ENCODE measurements at regions not wholly inside any gene's neighbourhood (a gene's known extent, or its start where the extent isn't known, plus 50 kb on each side); places are given as distances from the start of the nearest gene placed in this dataset.

DNA sequence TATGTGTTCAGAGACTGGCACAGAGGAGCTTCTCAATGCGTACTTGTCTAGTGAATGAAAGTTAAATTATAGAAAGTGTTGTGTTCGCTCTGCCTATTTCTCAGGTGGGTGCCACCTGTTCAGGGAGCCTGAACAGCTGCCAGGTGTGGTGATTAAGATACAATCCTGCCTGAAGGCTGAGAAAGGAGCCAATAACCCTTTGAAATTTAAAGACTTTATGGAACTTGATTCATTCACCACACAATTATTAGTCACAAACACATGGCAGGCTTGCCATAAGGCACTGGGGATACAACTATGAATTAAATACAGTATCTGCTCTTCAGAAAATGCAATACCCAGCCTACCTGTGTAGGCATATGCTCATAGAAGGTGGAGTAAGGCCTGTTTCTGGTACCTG, 92.9 kb upstream of the AMOTL1 start:
- Histone ChIP-seq H4K20me1 (ENCODE audit: control insufficient read depth, insufficient read depth) (no peaks in the 10 kb centered on the region), H3K36me3 (ENCODE audit: control insufficient read depth in 2 of 2, insufficient read depth in 2 of 2, low read length in 1 of 2) (no peaks in the 10 kb centered on the region), H3K9ac (ENCODE audit: control insufficient read depth, insufficient read depth, low read length) (no peak overlapping the region), H3K4me3 (no peak overlapping the region), H3K27ac (ENCODE audit: control insufficient read depth, insufficient read depth) (no peak overlapping the region), H3K9me3 (replicated peaks; ENCODE audit: control insufficient read depth, insufficient read depth, low read length) (no peaks in the 10 kb centered on the region; the same call in 2 of the 3 replicates), H2AFZ (ENCODE audit: control insufficient read depth, low read depth, low read length) (no peak overlapping the region), H3K79me2 (ENCODE audit: control insufficient read depth, insufficient read depth, low read length) (no peaks in the 10 kb centered on the region), H3K4me2 (ENCODE audit: control insufficient read depth, insufficient read depth) (no peak overlapping the region), H3K27me3 (replicated peaks in 1 of 2; ENCODE audit: control insufficient read depth in 2 of 2, insufficient read depth in 2 of 2, low read length in 1 of 2) (no peaks in the 10 kb centered on the region; a peak in 3 of 4 replicates), H3K4me1 (ENCODE audit: control insufficient read depth, insufficient read depth, low read length) (no peaks in the 10 kb centered on the region)
- DNase-seq (ENCODE audit: low read depth, low spot score) (no peak), ATAC-seq (no peak), FAIRE-seq (no peak)
- WGBS (ENCODE audit: insufficient coverage, insufficient replicate concordance, low lambda C conversion rate, missing lambda C conversion rate) = 24% methylated on average over 2 of the region's 2 CpGs
- no peak for TF ChIP-seq GATAD2B (conservative IDR thresholded peaks at IDR 0.05; ENCODE audit: low read depth)
- TF ChIP-seq, protein P1, sequence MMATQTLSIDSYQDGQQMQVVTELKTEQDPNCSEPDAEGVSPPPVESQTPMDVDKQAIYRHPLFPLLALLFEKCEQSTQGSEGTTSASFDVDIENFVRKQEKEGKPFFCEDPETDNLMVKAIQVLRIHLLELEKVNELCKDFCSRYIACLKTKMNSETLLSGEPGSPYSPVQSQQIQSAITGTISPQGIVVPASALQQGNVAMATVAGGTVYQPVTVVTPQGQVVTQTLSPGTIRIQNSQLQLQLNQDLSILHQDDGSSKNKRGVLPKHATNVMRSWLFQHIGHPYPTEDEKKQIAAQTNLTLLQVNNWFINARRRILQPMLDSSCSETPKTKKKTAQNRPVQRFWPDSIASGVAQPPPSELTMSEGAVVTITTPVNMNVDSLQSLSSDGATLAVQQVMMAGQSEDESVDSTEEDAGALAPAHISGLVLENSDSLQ (IDR thresholded peaks at IDR 0.05) = no peak
- no peak for TF ChIP-seq EZH2 (IDR thresholded peaks at IDR 0.05; ENCODE audit: borderline replicate concordance, control insufficient read depth, low read depth, low read length)
- TF ChIP-seq FOS (IDR thresholded peaks at IDR 0.05; ENCODE audit: borderline replicate concordance, extremely low read depth, insufficient read length) = no peak
- TF ChIP-seq CBX5 (IDR thresholded peaks at IDR 0.05; ENCODE audit: low read depth) = no peak
- no peak for TF ChIP-seq CHD1 (IDR thresholded peaks at IDR 0.05; ENCODE audit: low read depth, low read length)
- no peak for TF ChIP-seq KLF5 (IDR thresholded peaks at IDR 0.05; ENCODE audit: partially characterized antibody)
- no peak for TF ChIP-seq TCF12 (IDR thresholded peaks at IDR 0.05; ENCODE audit: low read depth, low read length)
- TF ChIP-seq TCF7 (IDR thresholded peaks at IDR 0.05; ENCODE audit: borderline replicate concordance) = no peak
- TF ChIP-seq, protein P2, sequence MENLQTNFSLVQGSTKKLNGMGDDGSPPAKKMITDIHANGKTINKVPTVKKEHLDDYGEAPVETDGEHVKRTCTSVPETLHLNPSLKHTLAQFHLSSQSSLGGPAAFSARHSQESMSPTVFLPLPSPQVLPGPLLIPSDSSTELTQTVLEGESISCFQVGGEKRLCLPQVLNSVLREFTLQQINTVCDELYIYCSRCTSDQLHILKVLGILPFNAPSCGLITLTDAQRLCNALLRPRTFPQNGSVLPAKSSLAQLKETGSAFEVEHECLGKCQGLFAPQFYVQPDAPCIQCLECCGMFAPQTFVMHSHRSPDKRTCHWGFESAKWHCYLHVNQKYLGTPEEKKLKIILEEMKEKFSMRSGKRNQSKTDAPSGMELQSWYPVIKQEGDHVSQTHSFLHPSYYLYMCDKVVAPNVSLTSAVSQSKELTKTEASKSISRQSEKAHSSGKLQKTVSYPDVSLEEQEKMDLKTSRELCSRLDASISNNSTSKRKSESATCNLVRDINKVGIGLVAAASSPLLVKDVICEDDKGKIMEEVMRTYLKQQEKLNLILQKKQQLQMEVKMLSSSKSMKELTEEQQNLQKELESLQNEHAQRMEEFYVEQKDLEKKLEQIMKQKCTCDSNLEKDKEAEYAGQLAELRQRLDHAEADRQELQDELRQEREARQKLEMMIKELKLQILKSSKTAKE (IDR thresholded peaks at IDR 0.05; ENCODE audit: low read depth, poor library complexity, severe bottlenecking) = no peak
- no peak for TF ChIP-seq STAT3 (IDR thresholded peaks at IDR 0.05; ENCODE audit: low read depth, low read length)
- TF ChIP-seq ZNF217 (IDR thresholded peaks at IDR 0.05) = no peak
- RAD21 ChIA-PET (ENCODE audit: unreplicated experiment) = no interaction called here
- BruUV-seq (replicated peaks) = no TSS peak
- SMC1A ChIA-PET (ENCODE audit: uncharacterized antibody, unreplicated experiment) = interaction anchor here (1.0 kb wide), 1 partner anchor 56 kb away, joined by 3 read pairs; no protein-coding TSS in a partner anchor
- CTCF ChIA-PET = no interaction called here
- in situ Hi-C loops (cut with MboI) = no loop called here
- intact Hi-C loops (cut with micrococcal nuclease; ENCODE audit: unreplicated experiment) = no loop called here
- POLR2A ChIA-PET = interaction anchor here (0.6 kb wide), 1 partner anchor 172 kb away, joined by 6 read pairs; no protein-coding TSS in a partner anchor

Measured in GM12878 (cell line).